ENCODE measurements at regions not wholly inside any gene's neighbourhood (a gene's known extent, or its start where the extent isn't known, plus 50 kb on each side); places are given as distances from the start of the nearest gene placed in this dataset.

GRCh38 chr1:30405081-30405480, 318.3 kb downstream of the MATN1 start:
- TF ChIP-seq GATA2 (IDR thresholded peaks at IDR 0.05; ENCODE audit: low read depth, low read length) (no peak), GATA3 (IDR thresholded peaks at IDR 0.05; ENCODE audit: low read depth, low read length) (no peak)

- TF ChIP-seq GATA2 (IDR thresholded peaks at IDR 0.05; ENCODE audit: low read depth, low read length): no peak
- TF ChIP-seq GATA3 (IDR thresholded peaks at IDR 0.05; ENCODE audit: low read depth, low read length): no peak
These were observed 319.0 kb downstream of the MATN1 start for GRCh38 chr1:30404341-30404740.

- TF ChIP-seq GATA3 (IDR thresholded peaks at IDR 0.05; ENCODE audit: low read depth, low read length) (no peak), GATA2 (IDR thresholded peaks at IDR 0.05; ENCODE audit: low read depth, low read length) (no peak)
These were observed 319.7 kb downstream of the MATN1 start for GRCh38 chr1:30403726-30404125.

- no peak for TF ChIP-seq GATA3 (IDR thresholded peaks at IDR 0.05; ENCODE audit: low read depth, low read length)
- TF ChIP-seq GATA2 (IDR thresholded peaks at IDR 0.05; ENCODE audit: low read depth, low read length): no peak
These were observed 320.2 kb downstream of the MATN1 start for GRCh38 chr1:30403061-30403645.

GRCh38 chr1:30402031-30402430, 321.4 kb downstream of the MATN1 start:
- TF ChIP-seq GATA2 (IDR thresholded peaks at IDR 0.05; ENCODE audit: low read depth, low read length): no peak

GRCh38 chr1:30400507-30400906, 322.9 kb downstream of the MATN1 start:
- no peak for TF ChIP-seq GATA2 (IDR thresholded peaks at IDR 0.05; ENCODE audit: low read depth, low read length)
- TF ChIP-seq GATA3 (IDR thresholded peaks at IDR 0.05; ENCODE audit: low read depth, low read length): no peak

GRCh38 chr1:30399026-30399425, 324.4 kb downstream of the MATN1 start:
- TF ChIP-seq GATA3 (IDR thresholded peaks at IDR 0.05; ENCODE audit: low read depth, low read length): no peak
- no peak for TF ChIP-seq GATA2 (IDR thresholded peaks at IDR 0.05; ENCODE audit: low read depth, low read length)

- TF ChIP-seq GATA3 (IDR thresholded peaks at IDR 0.05; ENCODE audit: low read depth, low read length) (no peak), GATA2 (IDR thresholded peaks at IDR 0.05; ENCODE audit: low read depth, low read length) (no peak)
These were observed 325.8 kb downstream of the MATN1 start for GRCh38 chr1:30397576-30397975.

GRCh38 chr1:30395631-30396030, 327.8 kb downstream of the MATN1 start:
- TF ChIP-seq GATA3 (IDR thresholded peaks at IDR 0.05; ENCODE audit: low read depth, low read length) (no peak), GATA2 (IDR thresholded peaks at IDR 0.05; ENCODE audit: low read depth, low read length) (no peak)

- TF ChIP-seq GATA3 (IDR thresholded peaks at IDR 0.05; ENCODE audit: low read depth, low read length) (no peak), GATA2 (IDR thresholded peaks at IDR 0.05; ENCODE audit: low read depth, low read length) (no peak)
These were observed 335.0 kb downstream of the MATN1 start for GRCh38 chr1:30388386-30388785.

- TF ChIP-seq GATA3 (IDR thresholded peaks at IDR 0.05; ENCODE audit: low read depth, low read length) (no peak), GATA2 (IDR thresholded peaks at IDR 0.05; ENCODE audit: low read depth, low read length) (no peak)
These were observed 337.0 kb downstream of the MATN1 start for GRCh38 chr1:30386156-30386926.

GRCh38 chr1:30385246-30385995, 338.0 kb downstream of the MATN1 start:
- no peak for TF ChIP-seq GATA2 (IDR thresholded peaks at IDR 0.05; ENCODE audit: low read depth, low read length)

GRCh38 chr1:30384286-30385245, 338.8 kb downstream of the MATN1 start:
- TF ChIP-seq GATA2 (IDR thresholded peaks at IDR 0.05; ENCODE audit: low read depth, low read length) (no peak), GATA3 (IDR thresholded peaks at IDR 0.05; ENCODE audit: low read depth, low read length) (no peak)

GRCh38 chr1:30383221-30383711, 340.1 kb downstream of the MATN1 start:
- TF ChIP-seq GATA2 (IDR thresholded peaks at IDR 0.05; ENCODE audit: low read depth, low read length): peak; percentile 55; the same call in 1 of the 2 replicates
- no peak for TF ChIP-seq GATA3 (IDR thresholded peaks at IDR 0.05; ENCODE audit: low read depth, low read length)

All from SH-SY5Y (cell line).